Endothelial cell of umbilical vein (primary cell): ENCODE measurements at regions not wholly inside any gene's neighbourhood (a gene's known extent, or its start where the extent isn't known, plus 50 kb on each side); places are given as distances from the start of the nearest gene placed in this dataset.

Experiments used
- BruUV-seq: library from RNA; stranded (reverse); fragments of 400-500 nt; replicated peaks from 2 replicates; lab custom pipeline; 2021; lab: Mats Ljungman, UMichigan
- CTCF ChIA-PET: fragments of 300-600, 350-600 bp; sonication (Branson Sonifier 250); formaldehyde crosslinking; loops from one replicate; lab custom pipeline; 2021; ENCODE audit warnings: antibody characterized with exemption, inconsistent platforms; lab: Charles Lee
- POLR2A ChIA-PET: fragments of 300-600, 350-600 bp; sonication (Branson Sonifier 250); formaldehyde crosslinking; loops from one replicate; lab custom pipeline; 2021; ENCODE audit warnings: antibody characterized with exemption, inconsistent platforms; lab: Charles Lee
- DNase-seq: peaks from one replicate; pipeline ENCODE4 v3.0.0-alpha.2; 2011; ENCODE audit warnings: low read depth, low spot score
- FAIRE-seq: peaks from 2 replicates; lab custom pipeline; 2011; peaks lifted over from hg19 to GRCh38; lab: Jason Lieb, UNC
- H2AFZ ChIP-seq: 2 replicates; pipeline ENCODE4 v1.6.0; 2012; ENCODE audit warnings: low read depth, low read length, control low read depth, inconsistent platforms
- H3K27ac ChIP-seq: 2 replicates; pipeline ENCODE4 v1.5.1; 2011; ENCODE audit warnings: low read depth, mild to moderate bottlenecking, control low read depth, low read length, moderate library complexity; ENCODE audit not compliant: insufficient read depth
- H3K27me3 ChIP-seq, 2 experiments: 2 replicates each; pipeline versions ENCODE4 v1.6.0 to v1.6.1; 2011; ENCODE audit warnings: low read length in 2 of 2, mixed read lengths in 1 of 2; ENCODE audit not compliant: control insufficient read depth in 2 of 2, insufficient read depth in 2 of 2
- H3K36me3 ChIP-seq, 2 experiments: 2 replicates in 1 of 2; 3 replicates in 1 of 2; pipeline ENCODE4 v1.5.1; 2011; ENCODE audit warnings: low read length in 2 of 2, mild to moderate bottlenecking in 1 of 2, moderate library complexity in 1 of 2; ENCODE audit not compliant: control insufficient read depth in 2 of 2, insufficient read depth in 2 of 2; ENCODE audit errors: extremely low read depth in 1 of 2
- H3K4me1 ChIP-seq: 3 replicates; pipeline ENCODE4 v1.5.1; 2011; ENCODE audit warnings: mild to moderate bottlenecking, low read length; ENCODE audit not compliant: control insufficient read depth, insufficient read depth; ENCODE audit errors: extremely low read depth
- H3K4me2 ChIP-seq: 2 replicates; pipeline ENCODE4 v1.6.1; 2011; ENCODE audit warnings: low read length, control low read depth, mixed read lengths; ENCODE audit not compliant: insufficient read depth
- H3K4me3 ChIP-seq, 3 experiments: fragments of 200-600 bp in 1 of 3; sonication (generic), shearing (Covaris generic) in 1 of 3; replicated peaks in 1 of 3; 2 replicates each; pipeline ENCODE4 v1.5.1; 2011 to 2016; ENCODE audit warnings: control low read depth in 3 of 3, low read length in 3 of 3, mild to moderate bottlenecking in 2 of 3, inconsistent platforms in 1 of 3, low read depth in 1 of 3, moderate library complexity in 1 of 3; ENCODE audit not compliant: insufficient read depth in 1 of 3
- H3K79me2 ChIP-seq: 2 replicates; pipeline ENCODE4 v1.6.0; 2012; ENCODE audit warnings: low read length, inconsistent platforms; ENCODE audit not compliant: control insufficient read depth, insufficient read depth
- H3K9ac ChIP-seq: replicated peaks from 2 replicates; pipeline ENCODE3; 2011; ENCODE audit warnings: low read length, control low read depth; ENCODE audit not compliant: insufficient read depth; ENCODE audit errors: extremely low read depth
- H3K9me1 ChIP-seq: replicated peaks from 3 replicates; pipeline ENCODE4 v1.6.0; 2011; ENCODE audit warnings: mild to moderate bottlenecking, low read length; ENCODE audit not compliant: control insufficient read depth, insufficient read depth; ENCODE audit errors: extremely low read depth
- H3K9me3 ChIP-seq: replicated peaks from 2 replicates; pipeline ENCODE4 v1.5.1; 2012; ENCODE audit warnings: low read length, inconsistent platforms; ENCODE audit not compliant: control insufficient read depth, insufficient read depth
- H4K20me1 ChIP-seq: replicated peaks from 2 replicates; pipeline ENCODE3; 2011; ENCODE audit warnings: mild to moderate bottlenecking, low read length; ENCODE audit not compliant: control insufficient read depth, insufficient read depth; ENCODE audit errors: extremely low read depth
- EZH2 ChIP-seq: IDR thresholded peaks from 2 replicates; pipeline ENCODE4 v1.6.1; 2012; ENCODE audit warnings: borderline replicate concordance, low read depth, mild to moderate bottlenecking, moderate library complexity, low read length, inconsistent platforms; ENCODE audit not compliant: severe bottlenecking
- FOS ChIP-seq: IDR thresholded peaks from 2 replicates; pipeline ENCODE4 v1.6.1; 2011; ENCODE audit warnings: mild to moderate bottlenecking, low read length, moderate library complexity, borderline replicate concordance; ENCODE audit not compliant: insufficient read depth
- GATA2 ChIP-seq: IDR thresholded peaks from 2 replicates; pipeline ENCODE4 v1.7.0; 2011; ENCODE audit warnings: low read depth, mild to moderate bottlenecking, moderate library complexity, mixed read lengths, low read length; ENCODE audit not compliant: insufficient read length, insufficient read depth
- JUN ChIP-seq: IDR thresholded peaks from 2 replicates; pipeline ENCODE4 v1.6.1; 2011; ENCODE audit warnings: borderline replicate concordance, low read depth; ENCODE audit not compliant: insufficient read length, insufficient read depth
- MYC ChIP-seq: IDR thresholded peaks from one replicate; pipeline ENCODE4 v1.6.1; 2011; ENCODE audit warnings: mild to moderate bottlenecking, low read depth, low read length
- POLR2A ChIP-seq: IDR thresholded peaks from 2 replicates; pipeline ENCODE4 v1.6.1; 2012; ENCODE audit warnings: low read depth, mild to moderate bottlenecking, control low read depth, low read length
- POLR2AphosphoS5 ChIP-seq: IDR thresholded peaks from 2 replicates; pipeline ENCODE4 v1.6.1; 2012; ENCODE audit warnings: low read depth, mild to moderate bottlenecking, control low read depth, low read length, moderate library complexity; ENCODE audit not compliant: insufficient read depth
- dilution Hi-C: fragments of 300-500 bp; cut with MboI; formaldehyde crosslinking; loops from one replicate; pipeline ENCODE4 v1.15.0; 2019; ENCODE audit warnings: low sequenced_read_pairs; ENCODE audit not compliant: extremely low pct_ligation_motif_present
- intact Hi-C: fragments of 100-400 bp; cut with micrococcal nuclease; formaldehyde crosslinking; loops from one replicate; pipeline ENCODE4 v1.10.0; 2022
- TF ChIP-seq, protein P1 (sequence below): IDR thresholded peaks from 2 replicates; pipeline ENCODE4 v1.6.1; 2011; ENCODE audit not compliant: insufficient read depth, insufficient read length
- TF ChIP-seq, protein P2 (sequence below), 2 donors: IDR thresholded peaks; 1 replicate in 1 of 2; 2 replicates in 1 of 2; pipeline ENCODE4 v1.5.1; 2011; ENCODE audit warnings: low read length in 2 of 2, mild to moderate bottlenecking in 2 of 2, moderate library complexity in 2 of 2, control low read depth in 1 of 2, inconsistent platforms in 1 of 2, low read depth in 1 of 2; ENCODE audit not compliant: insufficient read depth in 1 of 2; ENCODE audit errors: extremely low read depth in 1 of 2

DNA sequence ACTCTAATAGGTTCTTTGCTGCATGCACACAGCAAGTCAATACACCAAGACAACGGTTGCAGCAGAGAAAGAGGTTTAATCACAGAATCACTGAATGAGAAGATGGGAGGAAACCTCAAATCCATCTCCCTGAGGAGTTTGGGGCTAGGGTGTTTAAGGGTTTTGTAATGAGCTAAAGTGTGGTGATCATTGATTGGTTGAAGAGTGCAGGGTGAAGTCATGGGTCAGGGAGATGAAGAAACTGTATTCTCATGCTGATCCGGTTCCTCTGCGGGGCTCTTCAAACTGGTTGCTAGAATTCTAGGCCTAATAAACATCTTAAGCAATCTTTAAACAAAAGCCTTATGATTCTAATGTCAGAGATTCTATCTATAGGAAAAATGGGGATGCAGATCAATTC is 432.5 kb upstream of the FAM47C start:
- BruUV-seq = no TSS peak

More for the DNA sequence above, 432.5 kb upstream of the FAM47C start:
- Histone ChIP-seq H3K4me3 (no peak overlapping the region), H3K9me3 (no peaks in the 10 kb centered on the region), H3K9me1 (no peaks in the 10 kb centered on the region), H3K4me2 (no peak overlapping the region), H3K4me1 (no peaks in the 10 kb centered on the region), H4K20me1 (no peaks in the 10 kb centered on the region), H2AFZ (no peak overlapping the region), H3K36me3 (no peaks in the 10 kb centered on the region), H3K79me2 (no peaks in the 10 kb centered on the region), H3K9ac (no peak overlapping the region), H3K27ac (no peak overlapping the region), H3K27me3 (no peaks in the 10 kb centered on the region)
- ChIA-PET POLR2A (no interaction called here), CTCF (no interaction called here)
- dilution Hi-C loops (no loop called here), intact Hi-C loops (no loop called here)
- no peak for TF ChIP-seq POLR2A
- no peak for TF ChIP-seq EZH2
- TF ChIP-seq GATA2 = no peak
- TF ChIP-seq, protein P1, sequence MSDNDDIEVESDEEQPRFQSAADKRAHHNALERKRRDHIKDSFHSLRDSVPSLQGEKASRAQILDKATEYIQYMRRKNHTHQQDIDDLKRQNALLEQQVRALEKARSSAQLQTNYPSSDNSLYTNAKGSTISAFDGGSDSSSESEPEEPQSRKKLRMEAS = no peak
- no peak for TF ChIP-seq JUN
- TF ChIP-seq MYC = no peak
- TF ChIP-seq POLR2AphosphoS5 = no peak
- TF ChIP-seq FOS = no peak
- TF ChIP-seq, protein P2, sequence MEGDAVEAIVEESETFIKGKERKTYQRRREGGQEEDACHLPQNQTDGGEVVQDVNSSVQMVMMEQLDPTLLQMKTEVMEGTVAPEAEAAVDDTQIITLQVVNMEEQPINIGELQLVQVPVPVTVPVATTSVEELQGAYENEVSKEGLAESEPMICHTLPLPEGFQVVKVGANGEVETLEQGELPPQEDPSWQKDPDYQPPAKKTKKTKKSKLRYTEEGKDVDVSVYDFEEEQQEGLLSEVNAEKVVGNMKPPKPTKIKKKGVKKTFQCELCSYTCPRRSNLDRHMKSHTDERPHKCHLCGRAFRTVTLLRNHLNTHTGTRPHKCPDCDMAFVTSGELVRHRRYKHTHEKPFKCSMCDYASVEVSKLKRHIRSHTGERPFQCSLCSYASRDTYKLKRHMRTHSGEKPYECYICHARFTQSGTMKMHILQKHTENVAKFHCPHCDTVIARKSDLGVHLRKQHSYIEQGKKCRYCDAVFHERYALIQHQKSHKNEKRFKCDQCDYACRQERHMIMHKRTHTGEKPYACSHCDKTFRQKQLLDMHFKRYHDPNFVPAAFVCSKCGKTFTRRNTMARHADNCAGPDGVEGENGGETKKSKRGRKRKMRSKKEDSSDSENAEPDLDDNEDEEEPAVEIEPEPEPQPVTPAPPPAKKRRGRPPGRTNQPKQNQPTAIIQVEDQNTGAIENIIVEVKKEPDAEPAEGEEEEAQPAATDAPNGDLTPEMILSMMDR (IDR thresholded peaks at IDR 0.05; ENCODE audit: extremely low read depth in 1 of 2, insufficient read depth in 1 of 2, low read depth in 1 of 2, low read length in 2 of 2) = no peak
- FAIRE-seq (no peak), DNase-seq (no peak)
